ENCODE measurements at regions not wholly inside any gene's neighbourhood (a gene's known extent, or its start where the extent isn't known, plus 50 kb on each side); places are given as distances from the start of the nearest gene placed in this dataset.

DNA sequence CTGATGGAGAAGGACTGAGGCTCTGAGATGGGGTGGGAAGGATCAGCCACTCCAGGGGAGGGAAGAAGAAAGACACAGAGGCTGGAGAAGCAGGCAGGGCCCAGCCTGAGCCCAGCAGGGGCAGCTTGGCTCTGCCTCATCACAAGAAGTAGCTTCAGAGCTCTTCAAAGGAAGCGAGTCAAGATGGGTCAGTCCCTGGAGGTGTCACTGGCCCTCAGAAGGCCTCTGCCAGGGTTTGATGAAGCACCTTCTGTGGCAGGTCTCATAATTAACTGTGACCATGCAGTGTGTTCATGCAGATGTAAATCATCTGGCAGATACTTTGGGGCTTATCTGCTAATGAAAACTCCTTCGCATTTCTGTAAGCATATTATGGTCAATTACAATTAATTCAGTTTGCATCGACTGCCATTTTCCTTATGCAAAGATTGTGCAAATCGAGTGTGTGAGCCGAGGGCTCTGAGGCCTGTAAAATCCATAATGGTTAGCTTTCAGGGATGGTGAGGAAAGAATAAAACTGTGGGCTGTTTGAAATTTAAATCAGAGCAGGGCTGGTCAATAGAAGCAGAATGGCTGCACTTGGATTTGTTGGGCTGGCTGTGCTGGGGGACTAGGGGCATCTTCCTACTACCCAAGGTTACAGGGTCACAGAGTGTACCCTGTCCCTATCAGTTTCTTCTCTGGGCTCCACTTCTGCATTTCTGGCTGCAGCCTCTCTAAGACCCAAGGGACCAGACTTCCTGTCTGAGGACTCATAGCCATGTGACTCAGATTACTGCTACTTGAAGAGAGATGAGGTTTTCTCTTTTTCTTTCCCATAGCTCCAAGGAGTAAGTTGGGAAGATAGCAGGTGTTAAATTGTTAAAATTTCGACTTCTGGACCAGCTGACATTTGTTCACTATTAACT is 376.6 kb downstream of the DHX35 start:
- no peaks in the 10 kb centered on the region for H3K4me1 ChIP-seq (ENCODE audit: insufficient read depth)
- H3K4me3 ChIP-seq: no peak overlapping the region
- no peak for TF ChIP-seq EZH2phosphoT487 (IDR thresholded peaks at IDR 0.05; ENCODE audit: low read depth, severe bottlenecking, unreplicated experiment)
- TF ChIP-seq EZH2 (IDR thresholded peaks at IDR 0.05; ENCODE audit: borderline replicate concordance): no peak
- TF ChIP-seq, protein P1, sequence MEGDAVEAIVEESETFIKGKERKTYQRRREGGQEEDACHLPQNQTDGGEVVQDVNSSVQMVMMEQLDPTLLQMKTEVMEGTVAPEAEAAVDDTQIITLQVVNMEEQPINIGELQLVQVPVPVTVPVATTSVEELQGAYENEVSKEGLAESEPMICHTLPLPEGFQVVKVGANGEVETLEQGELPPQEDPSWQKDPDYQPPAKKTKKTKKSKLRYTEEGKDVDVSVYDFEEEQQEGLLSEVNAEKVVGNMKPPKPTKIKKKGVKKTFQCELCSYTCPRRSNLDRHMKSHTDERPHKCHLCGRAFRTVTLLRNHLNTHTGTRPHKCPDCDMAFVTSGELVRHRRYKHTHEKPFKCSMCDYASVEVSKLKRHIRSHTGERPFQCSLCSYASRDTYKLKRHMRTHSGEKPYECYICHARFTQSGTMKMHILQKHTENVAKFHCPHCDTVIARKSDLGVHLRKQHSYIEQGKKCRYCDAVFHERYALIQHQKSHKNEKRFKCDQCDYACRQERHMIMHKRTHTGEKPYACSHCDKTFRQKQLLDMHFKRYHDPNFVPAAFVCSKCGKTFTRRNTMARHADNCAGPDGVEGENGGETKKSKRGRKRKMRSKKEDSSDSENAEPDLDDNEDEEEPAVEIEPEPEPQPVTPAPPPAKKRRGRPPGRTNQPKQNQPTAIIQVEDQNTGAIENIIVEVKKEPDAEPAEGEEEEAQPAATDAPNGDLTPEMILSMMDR (IDR thresholded peaks at IDR 0.05; ENCODE audit: poor library complexity): no peak
- H4K20me1 ChIP-seq (ENCODE audit: insufficient read depth, poor library complexity, severe bottlenecking): no peaks in the 10 kb centered on the region
- no peak overlapping the region for H2AFZ ChIP-seq
- H3K4me2 ChIP-seq: no peak overlapping the region
- no peak overlapping the region for H3K27ac ChIP-seq
- no peaks in the 10 kb centered on the region for H3K36me3 ChIP-seq (replicated peaks; ENCODE audit: insufficient read depth, low read depth)
- no peaks in the 10 kb centered on the region for H3K9me3 ChIP-seq (ENCODE audit: low read depth)
- no peaks in the 10 kb centered on the region for H3K27me3 ChIP-seq
- no peaks in the 10 kb centered on the region for H3K79me2 ChIP-seq
- peak; percentile 8 for DNase-seq (ENCODE audit: low spot score)
- H3K9me2 ChIP-seq (replicated peaks; ENCODE audit: insufficient read depth): no peaks in the 10 kb centered on the region
- WGBS (ENCODE audit: low lambda C conversion rate, missing lambda C conversion rate): 79% methylated on average over 6 of the region's 6 CpGs

DNA sequence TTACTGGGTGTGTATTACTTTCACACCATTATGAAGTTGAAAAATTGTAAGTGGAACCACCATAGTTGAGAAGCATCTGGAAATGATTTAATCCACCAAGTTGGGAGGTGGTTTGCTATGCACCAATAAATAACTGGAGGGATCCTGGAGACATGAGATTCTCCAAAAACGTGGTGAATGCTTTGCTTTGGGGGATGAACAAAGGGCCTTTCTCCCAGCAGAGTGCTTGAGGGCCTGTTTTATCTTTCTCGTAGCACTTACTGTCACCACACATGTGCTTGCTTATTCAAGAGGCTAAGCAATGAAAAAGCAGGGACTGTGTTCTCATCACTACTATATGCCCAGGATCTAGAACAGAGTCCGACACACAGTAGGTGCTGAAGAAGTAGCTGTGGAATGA is 371.1 kb downstream of the DHX35 start:
- DNase-seq (ENCODE audit: low spot score): no peak
- Histone ChIP-seq H3K36me3 (replicated peaks; ENCODE audit: insufficient read depth, low read depth) (no peaks in the 10 kb centered on the region), H3K4me1 (ENCODE audit: insufficient read depth) (no peaks in the 10 kb centered on the region), H3K9me3 (ENCODE audit: low read depth) (no peaks in the 10 kb centered on the region), H3K79me2 (no peaks in the 10 kb centered on the region), H3K27me3 (no peaks in the 10 kb centered on the region), H2AFZ (no peak overlapping the region), H4K20me1 (ENCODE audit: insufficient read depth, poor library complexity, severe bottlenecking) (no peaks in the 10 kb centered on the region), H3K4me2 (no peak overlapping the region), H3K27ac (no peak overlapping the region), H3K4me3 (no peak overlapping the region), H3K9me2 (replicated peaks; ENCODE audit: insufficient read depth) (no peaks in the 10 kb centered on the region)
- TF ChIP-seq EZH2phosphoT487 (IDR thresholded peaks at IDR 0.05; ENCODE audit: low read depth, severe bottlenecking, unreplicated experiment) (no peak), EZH2 (IDR thresholded peaks at IDR 0.05; ENCODE audit: borderline replicate concordance) (no peak)
- TF ChIP-seq, protein P1 (IDR thresholded peaks at IDR 0.05; ENCODE audit: poor library complexity): no peak
- 67% methylated on average over 3 of the region's 3 CpGs for WGBS (ENCODE audit: low lambda C conversion rate, missing lambda C conversion rate)

DNA sequence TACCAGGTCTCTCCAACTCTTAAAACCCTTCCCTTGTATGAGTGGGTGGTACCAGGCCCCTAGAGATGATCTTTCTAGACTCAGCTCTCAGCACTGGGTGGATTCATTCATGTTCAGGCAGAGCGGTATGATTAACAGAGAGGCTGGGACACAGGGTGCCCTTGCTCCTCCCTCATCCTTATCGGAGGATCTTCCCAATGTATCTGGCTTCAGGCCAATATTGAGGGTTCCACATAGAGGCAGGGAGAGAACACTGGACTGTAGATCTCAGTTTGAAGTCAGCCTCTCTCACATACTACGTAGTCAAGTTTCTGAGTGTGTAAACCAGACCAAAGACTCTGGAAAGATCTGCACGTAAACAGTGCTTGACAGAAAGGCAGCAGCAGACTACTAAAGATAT is 366.2 kb downstream of the DHX35 start:
- Histone ChIP-seq H3K4me1 (ENCODE audit: insufficient read depth) (no peaks in the 10 kb centered on the region), H3K4me2 (no peak overlapping the region), H3K9me2 (replicated peaks; ENCODE audit: insufficient read depth) (no peaks in the 10 kb centered on the region), H3K79me2 (no peaks in the 10 kb centered on the region), H3K36me3 (replicated peaks; ENCODE audit: insufficient read depth, low read depth) (no peaks in the 10 kb centered on the region), H3K27me3 (no peaks in the 10 kb centered on the region), H3K4me3 (no peak overlapping the region), H3K9me3 (ENCODE audit: low read depth) (no peaks in the 10 kb centered on the region), H3K27ac (no peak overlapping the region), H4K20me1 (ENCODE audit: insufficient read depth, poor library complexity, severe bottlenecking) (no peaks in the 10 kb centered on the region), H2AFZ (no peak overlapping the region)
- 57% methylated on average over 4 of the region's 4 CpGs for WGBS (ENCODE audit: low lambda C conversion rate, missing lambda C conversion rate)
- DNase-seq (ENCODE audit: low spot score): no peak
- TF ChIP-seq EZH2 (IDR thresholded peaks at IDR 0.05; ENCODE audit: borderline replicate concordance): no peak
- TF ChIP-seq EZH2phosphoT487 (IDR thresholded peaks at IDR 0.05; ENCODE audit: low read depth, severe bottlenecking, unreplicated experiment): no peak
- TF ChIP-seq, protein P1 (IDR thresholded peaks at IDR 0.05; ENCODE audit: poor library complexity): no peak
